NCI-H1694 (cell line): ENCODE measurements at regions not wholly inside any gene's neighbourhood (a gene's known extent, or its start where the extent isn't known, plus 50 kb on each side); places are given as distances from the start of the nearest gene placed in this dataset.
"Not testable (repeated sequence)": the region's sequence is repeated elsewhere in the genome, so short reads cannot be mapped to it uniquely, and the experiment has no call there.

Experiments used
- DNase-seq: peaks from one replicate; lab custom pipeline; 2025; lab: John Stamatoyannopoulos, UW

DNA sequence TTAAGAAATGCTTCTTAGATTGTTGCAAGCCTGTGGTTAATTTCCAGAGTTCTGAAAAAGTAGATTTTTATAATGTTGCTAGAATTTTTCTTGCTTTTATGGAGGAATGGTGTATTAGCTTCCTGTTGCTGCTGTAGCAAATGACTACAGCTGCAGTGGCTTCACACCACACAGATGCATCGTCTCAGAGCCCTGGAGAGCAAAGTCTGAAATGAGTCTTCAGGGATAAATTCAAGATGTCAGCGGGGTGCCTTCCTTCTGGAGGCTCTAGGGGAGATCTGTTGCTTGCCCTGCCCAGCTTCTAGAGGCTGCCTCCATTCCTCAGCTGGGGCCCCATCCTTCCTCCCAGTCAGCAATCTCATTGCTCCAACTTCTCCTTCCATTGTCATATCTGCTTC, 187.8 kb downstream of the ZNF516 start:
- no peak for DNase-seq

DNA sequence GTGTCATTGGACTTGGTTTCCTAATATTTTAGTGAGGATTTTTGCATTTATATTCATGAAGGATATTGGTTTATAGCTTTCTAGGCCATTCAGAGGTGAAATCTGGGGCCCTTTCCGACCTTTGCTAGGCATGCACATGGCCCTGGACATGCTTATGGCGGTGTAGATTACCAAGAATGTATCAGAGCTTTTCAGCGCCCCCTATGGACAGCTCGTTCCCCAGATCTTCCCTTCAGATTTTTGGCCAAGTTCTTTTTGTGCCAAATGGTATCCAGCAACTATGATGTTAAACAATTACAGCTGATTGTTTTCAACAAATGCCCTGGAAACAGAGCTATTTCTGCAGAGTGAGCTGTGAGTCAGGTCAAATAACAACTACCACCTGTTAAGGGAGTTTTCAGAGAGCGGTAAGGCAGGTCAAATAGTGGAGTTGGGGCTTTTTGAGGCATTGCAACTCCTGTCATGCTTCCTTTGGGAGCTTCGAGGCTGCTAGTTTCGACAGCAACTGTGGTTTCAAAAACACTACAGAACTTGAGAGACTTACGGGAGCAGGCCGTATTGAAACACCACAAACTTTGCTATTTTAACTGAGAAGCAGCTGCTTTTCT, 188.3 kb downstream of the ZNF516 start:
- no peak for DNase-seq

DNA sequence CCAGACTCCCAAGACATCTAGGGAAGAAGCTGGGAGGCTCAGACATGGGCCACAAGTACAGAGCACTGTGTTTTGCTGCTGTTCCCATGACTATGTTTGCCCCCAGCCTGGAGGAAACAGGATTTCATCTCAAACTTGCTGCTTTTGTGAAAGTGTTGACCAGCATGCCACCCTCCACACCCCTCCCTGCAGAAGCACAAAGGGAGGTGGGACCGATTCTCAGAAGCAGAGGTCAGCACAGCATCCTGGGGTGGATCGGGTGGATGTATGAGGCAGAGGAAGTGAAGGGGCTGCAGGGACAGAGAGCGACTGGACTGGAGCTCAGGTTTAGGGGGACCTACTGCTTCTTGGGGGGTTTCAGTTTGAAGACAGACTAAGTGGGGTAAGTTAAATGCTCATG, 209.2 kb downstream of the ZNF516 start:
- no peak for DNase-seq

DNA sequence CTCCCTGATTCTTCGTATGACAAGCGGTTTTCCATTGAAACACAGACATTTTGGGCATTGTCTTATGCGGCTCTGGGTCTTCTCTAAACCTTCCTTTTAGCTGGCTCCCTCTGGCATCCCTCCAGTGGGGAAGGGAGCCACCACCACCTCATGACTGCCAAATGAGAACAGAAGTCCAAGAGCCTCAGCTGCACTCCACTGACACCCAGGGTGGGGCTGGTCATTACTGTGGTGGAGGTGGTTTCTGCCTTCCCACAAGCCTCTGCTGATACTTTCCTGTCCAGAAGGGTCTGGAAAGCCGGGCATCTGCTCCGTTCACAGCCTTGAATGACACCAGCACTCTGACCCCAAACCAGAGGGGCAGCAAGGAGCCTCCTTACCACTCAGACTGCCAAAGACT, 213.5 kb downstream of the ZNF516 start:
- DNase-seq = no peak

GRCh38 chr18:76277801-76278200, 217.2 kb downstream of the ZNF516 start:
- no peak for DNase-seq

DNA sequence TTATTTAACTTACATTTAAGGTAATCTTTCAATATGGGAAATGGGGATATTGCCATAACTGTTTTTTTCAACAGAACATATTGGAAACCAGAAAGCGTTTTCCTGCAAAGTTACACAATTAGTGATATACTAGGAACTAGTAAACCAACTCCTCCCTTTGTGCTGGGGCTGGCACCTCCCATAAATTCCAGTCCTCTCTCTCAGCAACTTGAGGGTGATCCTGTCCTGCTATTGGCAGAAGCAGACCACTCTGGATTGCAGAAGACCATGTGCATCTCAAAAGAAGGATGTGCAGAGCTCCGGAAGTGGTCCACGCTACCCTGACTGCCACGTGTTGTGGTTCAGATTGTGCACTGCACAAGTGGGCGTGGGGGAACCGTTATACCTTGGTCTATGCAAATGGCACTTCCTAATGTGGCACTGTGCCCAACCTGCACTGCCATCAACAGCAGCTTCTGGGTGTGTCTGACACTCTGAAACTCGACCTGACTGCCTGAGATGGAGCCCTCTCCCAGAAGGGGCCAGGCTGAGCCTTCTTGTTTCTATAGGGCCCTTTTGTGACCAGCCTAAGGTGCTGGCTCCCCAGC, 219.2 kb downstream of the ZNF516 start:
- DNase-seq = no peak

DNA sequence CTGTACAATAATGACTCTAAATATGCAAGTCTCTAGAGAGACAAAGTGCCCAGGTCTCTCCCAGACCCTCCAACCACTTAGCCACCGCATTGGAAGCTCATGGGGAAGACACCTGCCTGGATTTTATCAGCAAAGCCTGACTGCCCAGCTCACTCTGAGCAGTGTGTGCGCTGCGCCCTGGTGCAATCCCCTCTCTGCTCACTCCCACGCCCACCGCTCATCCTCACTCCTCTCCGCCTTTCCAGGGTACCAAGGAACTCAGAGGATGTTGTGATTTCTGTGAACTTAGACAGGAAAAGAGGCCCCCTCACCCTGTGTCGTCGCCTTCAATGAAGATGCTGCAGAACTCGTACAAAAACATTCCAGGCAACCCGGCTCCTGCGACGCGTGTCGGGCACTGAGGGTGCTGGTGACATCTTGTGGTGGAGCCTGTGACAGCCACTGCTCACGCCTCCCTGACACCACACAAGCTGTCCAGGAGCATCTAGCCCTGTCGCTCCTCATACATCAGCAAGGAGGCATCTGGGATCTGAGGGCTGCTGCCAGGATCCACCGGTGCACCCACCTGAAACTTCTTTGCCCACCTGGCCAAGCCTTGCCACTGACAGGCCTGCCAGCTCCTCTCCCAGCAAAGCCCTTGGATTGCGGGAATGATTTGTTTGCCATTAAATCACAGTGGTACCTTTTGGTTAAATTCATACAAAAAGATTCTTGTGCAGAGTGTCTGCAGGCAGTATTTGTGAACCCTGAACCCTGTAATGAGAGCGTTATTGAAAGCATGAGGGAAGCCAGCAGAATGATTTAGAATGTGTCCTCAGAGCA, 220.4 kb downstream of the ZNF516 start:
- DNase-seq = no peak

GRCh38 chr18:76273956-76274355, 221.1 kb downstream of the ZNF516 start:
- DNase-seq = no peak

DNA sequence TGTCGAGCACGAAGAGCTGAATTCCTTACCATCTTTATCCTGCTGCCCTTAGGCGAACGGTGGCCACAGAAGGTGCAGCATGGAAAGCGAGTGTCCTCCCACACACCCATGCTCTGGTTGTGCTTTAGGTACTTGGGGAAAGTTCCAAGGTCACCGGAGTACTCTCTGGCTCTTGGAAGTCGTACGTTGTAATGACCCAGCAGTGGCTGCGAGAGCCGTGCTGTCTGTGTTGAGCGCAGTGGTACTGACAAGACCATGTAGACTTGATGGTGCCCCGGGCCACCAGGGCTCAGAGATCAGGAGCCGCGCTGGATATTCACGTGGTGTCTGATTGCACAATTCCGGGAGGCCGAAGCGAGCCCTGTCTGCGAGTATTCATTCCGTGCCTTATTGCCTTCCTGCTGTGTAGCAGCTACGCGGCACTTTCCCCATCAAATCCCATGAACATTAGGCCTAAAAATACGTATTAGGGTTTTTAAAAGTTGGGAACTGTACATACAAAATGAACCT, 222.0 kb downstream of the ZNF516 start:
- no peak for DNase-seq

GRCh38 chr18:76267423-76267822, 227.6 kb downstream of the ZNF516 start:
- DNase-seq = not testable (repeated sequence)

- no peak for DNase-seq
Observed at GRCh38 chr18:76266236-76266991, 228.6 kb downstream of the ZNF516 start.

DNA sequence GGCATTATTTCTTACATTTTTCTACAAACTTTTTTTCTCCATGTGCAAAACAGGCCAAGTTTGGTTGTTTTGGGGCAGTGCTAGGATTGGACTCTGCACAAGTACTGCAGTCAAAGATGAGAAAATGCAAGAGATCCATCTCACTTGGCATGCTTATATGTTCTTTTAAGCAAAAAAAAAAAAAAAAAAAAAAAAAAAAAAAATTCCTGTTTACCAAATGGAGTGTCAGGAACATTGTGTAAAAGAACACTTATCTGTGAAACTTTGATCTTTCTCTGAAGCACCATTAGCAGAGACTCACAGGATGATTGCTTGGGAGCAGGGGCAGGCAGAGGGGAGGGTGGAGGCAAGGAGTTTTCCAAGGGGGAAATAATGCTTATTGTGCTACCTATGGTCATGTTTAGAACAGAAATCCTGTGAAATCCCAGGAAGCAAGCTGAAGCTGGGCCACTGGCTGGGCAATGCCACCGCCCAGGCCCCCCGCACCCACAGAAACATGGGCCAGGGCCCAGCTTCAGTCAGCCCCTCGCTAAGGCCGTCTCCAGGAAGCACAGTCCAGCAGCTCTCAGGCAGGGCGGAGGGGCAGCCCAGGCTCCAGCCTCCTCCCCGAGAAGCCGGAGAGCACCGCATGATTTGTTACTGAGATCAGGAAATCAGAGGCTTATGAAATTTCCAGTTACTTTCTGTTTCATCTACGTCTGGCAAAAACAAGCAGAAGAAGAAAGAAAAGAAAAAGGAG, 229.4 kb downstream of the ZNF516 start:
- no peak for DNase-seq

DNA sequence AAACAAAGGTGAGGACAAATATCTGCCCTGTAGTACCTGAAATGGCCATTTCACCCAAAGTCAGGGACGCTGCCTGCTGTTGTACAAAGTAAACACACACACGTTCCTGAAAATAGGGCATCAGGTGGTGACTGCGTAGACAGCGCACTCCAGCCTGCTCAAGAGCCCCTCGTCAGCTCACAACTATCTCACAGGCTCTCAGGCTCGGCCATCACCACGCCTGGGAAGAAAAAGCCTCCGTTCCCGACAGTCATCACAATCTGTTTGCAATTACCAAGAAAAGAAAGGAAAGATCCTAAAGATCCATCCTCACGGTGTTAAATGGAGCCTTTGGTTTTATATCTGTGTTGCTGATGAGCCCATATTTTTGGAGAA, 230.2 kb downstream of the ZNF516 start:
- DNase-seq = no peak

DNA sequence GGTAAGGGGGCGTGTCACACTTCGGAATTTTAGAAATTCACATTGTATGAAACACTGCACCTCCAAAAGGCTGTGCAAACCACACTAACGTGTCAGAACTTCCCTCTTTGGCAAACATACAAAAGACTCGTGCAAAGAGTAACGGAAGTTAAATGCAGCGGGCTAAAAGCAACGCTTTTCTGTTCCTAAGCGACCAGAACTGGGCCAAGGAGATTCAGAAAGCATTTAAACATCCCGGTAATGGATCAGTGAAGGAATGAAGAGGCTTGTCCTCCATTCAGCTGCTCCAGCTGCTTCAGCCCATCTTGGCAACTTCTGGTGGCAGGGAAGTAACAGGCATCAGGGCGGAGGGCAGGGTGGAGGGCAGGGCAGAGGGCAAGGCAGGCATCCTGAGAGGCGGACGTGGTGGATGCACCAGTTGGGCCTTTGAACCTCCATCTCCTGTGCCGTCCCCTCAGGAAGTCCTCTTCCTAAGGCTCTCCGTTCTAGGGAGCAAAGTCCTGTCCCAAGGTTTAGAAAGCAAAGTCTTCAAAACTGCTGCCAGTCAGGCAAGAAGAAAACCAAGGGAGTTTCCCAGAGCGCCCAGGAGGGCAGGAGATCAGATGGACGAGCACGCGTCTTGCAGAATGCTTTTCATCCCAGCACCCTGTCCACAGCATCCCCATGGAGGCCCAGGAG, 230.7 kb downstream of the ZNF516 start:
- DNase-seq = no peak

DNA sequence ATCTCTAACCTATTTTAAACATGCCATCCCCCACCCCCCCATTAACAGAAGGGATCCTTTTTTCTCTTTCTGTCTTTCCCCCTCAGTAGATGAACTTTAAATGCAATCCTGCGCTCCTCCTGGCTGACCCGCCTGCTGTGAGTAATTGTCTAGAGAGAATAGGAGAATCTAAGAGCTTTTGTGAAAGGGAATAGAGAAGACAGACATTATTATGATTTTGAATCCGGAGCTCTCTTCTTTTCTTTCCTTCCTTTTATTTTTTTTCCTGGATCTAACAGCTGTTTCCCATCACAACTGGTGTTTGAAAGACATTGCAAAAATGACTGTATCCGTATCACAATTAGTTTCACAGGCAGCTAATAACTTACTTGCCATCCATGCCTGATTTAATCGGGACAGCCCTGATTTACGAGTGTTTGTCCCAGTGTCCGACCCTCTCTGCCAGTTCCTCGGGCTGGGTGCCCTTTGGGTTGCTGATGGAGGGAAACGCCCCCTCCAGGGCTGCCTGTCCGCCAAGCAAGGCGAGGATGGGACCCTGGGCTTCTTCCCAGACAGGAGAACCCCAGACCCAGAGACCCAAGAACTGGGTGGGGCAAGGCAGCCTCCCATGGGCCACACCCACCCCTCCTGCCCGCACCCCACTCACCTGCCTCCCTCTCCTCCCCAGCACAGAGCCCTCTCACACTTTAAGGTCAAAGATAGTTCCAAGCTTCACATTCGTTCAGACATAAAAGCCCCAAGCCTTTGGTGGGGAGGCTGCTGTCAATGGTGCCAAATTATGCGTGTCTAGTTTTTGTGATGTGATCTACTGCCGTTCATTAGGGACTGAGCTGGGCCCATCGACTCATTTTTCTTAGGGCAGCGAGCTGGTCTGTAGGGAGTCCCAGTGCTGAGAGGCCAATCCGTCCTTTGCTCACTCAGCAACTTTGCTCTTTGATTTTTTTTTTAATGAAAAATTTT, 231.7 kb downstream of the ZNF516 start:
- DNase-seq = no peak

GRCh38 chr18:76260941-76261472, 234.0 kb downstream of the ZNF516 start:
- DNase-seq = no peak

DNA sequence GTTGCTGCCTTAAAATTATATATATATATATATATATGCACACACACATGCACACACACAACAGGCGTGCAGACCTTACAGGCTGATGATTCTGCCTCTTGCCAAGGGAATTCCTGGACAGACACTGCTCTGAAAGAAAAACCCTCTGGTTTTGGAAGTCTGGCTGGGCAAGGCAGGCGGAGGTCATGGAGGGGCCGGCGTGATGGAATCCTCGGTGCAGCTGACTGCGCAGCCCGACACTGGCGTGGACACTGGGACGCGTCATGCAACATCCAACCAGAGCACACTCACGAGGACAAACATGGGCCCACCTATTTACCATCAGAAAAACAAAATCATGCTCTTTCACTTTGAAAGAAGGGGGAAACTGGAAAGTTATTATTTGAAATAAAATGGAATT, 235.3 kb downstream of the ZNF516 start:
- DNase-seq = no peak

DNA sequence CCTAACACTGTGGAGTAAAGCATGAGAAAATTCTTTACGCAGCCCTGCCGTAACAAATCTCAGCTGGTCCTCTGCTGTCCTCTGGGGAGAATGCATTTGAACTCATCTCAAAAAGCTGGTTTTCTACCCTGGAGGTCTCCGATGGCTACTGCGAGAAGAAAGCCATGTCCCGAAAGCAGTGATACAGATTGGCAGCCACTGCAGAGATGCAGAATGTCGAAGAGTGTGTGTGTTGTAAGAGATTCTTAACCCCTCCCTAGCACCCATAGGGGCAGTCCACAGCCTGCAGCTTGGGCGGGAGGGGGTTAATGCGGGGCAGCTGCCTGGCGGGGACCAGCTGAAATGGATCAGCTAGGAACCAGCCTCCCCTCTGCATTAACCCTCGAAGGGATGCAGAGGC, 235.9 kb downstream of the ZNF516 start:
- no peak for DNase-seq

DNA sequence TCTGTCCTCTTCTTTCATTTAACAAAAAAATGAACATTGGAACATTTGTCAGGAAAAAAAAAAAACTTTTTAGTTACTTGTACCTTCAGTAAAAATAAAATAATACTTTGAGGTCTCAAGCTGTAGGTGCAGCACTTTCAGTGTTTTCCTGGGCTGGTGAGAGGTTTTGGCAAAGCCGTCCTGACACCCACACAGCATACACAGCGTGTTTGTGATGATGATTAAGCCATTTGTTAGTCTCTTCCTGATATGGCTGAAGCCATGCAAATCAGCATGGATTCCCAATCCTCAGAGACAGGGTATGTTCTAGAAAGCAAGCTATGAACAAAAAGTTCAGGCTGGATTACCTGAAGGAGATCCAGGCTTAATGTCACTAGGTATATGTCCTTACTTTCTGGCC, 236.8 kb downstream of the ZNF516 start:
- no peak for DNase-seq
